ENCODE measurements at regions not wholly inside any gene's neighbourhood (a gene's known extent, or its start where the extent isn't known, plus 50 kb on each side); places are given as distances from the start of the nearest gene placed in this dataset.

DNA sequence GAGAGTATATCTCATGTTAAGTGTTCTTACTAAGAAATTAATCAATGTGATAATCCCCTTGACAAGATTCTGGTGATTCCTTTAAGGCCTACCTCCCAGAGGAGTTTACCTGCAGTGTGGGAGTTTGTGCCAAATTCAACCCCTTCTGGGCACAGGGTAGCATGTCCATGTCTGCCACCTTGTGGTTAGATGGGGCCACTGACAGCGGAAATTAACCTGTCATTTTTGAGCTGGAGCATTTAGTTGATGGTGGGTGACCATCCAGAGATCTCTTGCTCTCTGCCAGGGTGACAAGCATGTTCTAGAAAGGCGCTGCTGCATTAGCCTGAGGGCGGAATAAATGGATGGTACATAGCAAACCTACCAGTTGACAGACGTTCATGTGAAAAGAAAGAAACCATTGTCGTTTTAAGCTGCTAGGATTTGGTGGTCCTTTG lies 132.2 kb downstream of the FBXO4 start:
- Histone ChIP-seq H3K4me1 (ENCODE audit: control insufficient read depth, extremely low read depth, insufficient read depth, low read length) (peaks cover 19% of the 10 kb centered on the region), H3K27me3 (ENCODE audit: control insufficient read depth, extremely low read depth, insufficient read depth, low read length) (no peaks in the 10 kb centered on the region), H3K27ac (ENCODE audit: control insufficient read depth, insufficient read depth, low read length) (no peak overlapping the region), H3K9me3 (ENCODE audit: control insufficient read depth, low read depth, low read length) (no peaks in the 10 kb centered on the region), H2AFZ (ENCODE audit: control insufficient read depth, low read length) (peak overlapping the region; percentile 4), H3K36me3 (ENCODE audit: control insufficient read depth in 2 of 2, extremely low read depth in 1 of 2, insufficient read depth in 2 of 2, low read length in 2 of 2) (no peaks in the 10 kb centered on the region), H3K4me2 (ENCODE audit: control insufficient read depth, extremely low read depth, insufficient read depth, low read depth, low read length) (no peak overlapping the region), H3K9ac (ENCODE audit: control insufficient read depth, extremely low read depth, insufficient read depth, low read length) (no peak overlapping the region), H3K9me1 (ENCODE audit: control insufficient read depth, extremely low read depth, insufficient read depth, low read length) (no peaks in the 10 kb centered on the region), H3K79me2 (ENCODE audit: control insufficient read depth, insufficient read depth, low read length) (no peaks in the 10 kb centered on the region), H3K4me3 (ENCODE audit: control insufficient read depth in 2 of 3, extremely low read depth in 1 of 3, insufficient read depth in 2 of 3, low read depth in 1 of 3, low read length in 3 of 3) (no peak overlapping the region), H4K20me1 (ENCODE audit: control insufficient read depth, extremely low read depth, insufficient read depth, low read length) (no peaks in the 10 kb centered on the region)
- no peak for DNase-seq (ENCODE audit: low read depth, low spot score)
- dilution Hi-C loops (cut with MboI; ENCODE audit: extremely low pct_ligation_motif_present, low sequenced_read_pairs), result no loop called here
- FAIRE-seq, result peak; percentile 91
- no peak for TF ChIP-seq EZH2 (IDR thresholded peaks at IDR 0.05; ENCODE audit: low read length)
- peak; percentile 84 to 95 (median 94) for TF ChIP-seq CTCF (optimal IDR thresholded peaks at IDR 0.05 in 1 of 3, IDR thresholded peaks at IDR 0.05 in 1 of 3, conservative IDR thresholded peaks at IDR 0.05 in 1 of 3; ENCODE audit: extremely low read depth in 1 of 3, insufficient read depth in 2 of 3, low read length in 3 of 3)

GRCh38 chr5:42059291-42059690 lies 134.2 kb downstream of the FBXO4 start:
- Histone ChIP-seq H3K4me3 (ENCODE audit: control insufficient read depth in 2 of 3, extremely low read depth in 1 of 3, insufficient read depth in 2 of 3, low read depth in 1 of 3, low read length in 3 of 3) (peak overlapping the region in 1 of 3 experiments; percentile 14), H3K36me3 (ENCODE audit: control insufficient read depth in 2 of 2, extremely low read depth in 1 of 2, insufficient read depth in 2 of 2, low read length in 2 of 2) (no peaks in the 10 kb centered on the region), H3K79me2 (ENCODE audit: control insufficient read depth, insufficient read depth, low read length) (no peaks in the 10 kb centered on the region), H3K9me1 (ENCODE audit: control insufficient read depth, extremely low read depth, insufficient read depth, low read length) (no peaks in the 10 kb centered on the region), H3K9me3 (ENCODE audit: control insufficient read depth, low read depth, low read length) (no peaks in the 10 kb centered on the region), H3K27me3 (ENCODE audit: control insufficient read depth, extremely low read depth, insufficient read depth, low read length) (no peaks in the 10 kb centered on the region), H3K4me1 (ENCODE audit: control insufficient read depth, extremely low read depth, insufficient read depth, low read length) (peaks cover 19% of the 10 kb centered on the region), H4K20me1 (ENCODE audit: control insufficient read depth, extremely low read depth, insufficient read depth, low read length) (no peaks in the 10 kb centered on the region), H2AFZ (ENCODE audit: control insufficient read depth, low read length) (peak overlapping the region; percentile 81), H3K9ac (ENCODE audit: control insufficient read depth, extremely low read depth, insufficient read depth, low read length) (peak overlapping the region; percentile 62), H3K27ac (ENCODE audit: control insufficient read depth, insufficient read depth, low read length) (peak overlapping the region; percentile 87), H3K4me2 (ENCODE audit: control insufficient read depth, extremely low read depth, insufficient read depth, low read depth, low read length) (peak overlapping the region; percentile 37)
- dilution Hi-C loops (cut with MboI; ENCODE audit: extremely low pct_ligation_motif_present, low sequenced_read_pairs), result no loop called here
- FAIRE-seq, result no peak
- no peak for DNase-seq (ENCODE audit: low read depth, low spot score)
- TF ChIP-seq CTCF (optimal IDR thresholded peaks at IDR 0.05 in 1 of 3, IDR thresholded peaks at IDR 0.05 in 1 of 3, conservative IDR thresholded peaks at IDR 0.05 in 1 of 3; ENCODE audit: extremely low read depth in 1 of 3, insufficient read depth in 2 of 3, low read length in 3 of 3) (no peak), EZH2 (IDR thresholded peaks at IDR 0.05; ENCODE audit: low read length) (no peak)
